C4-2B (cell line): ENCODE measurements at regions not wholly inside any gene's neighbourhood (a gene's known extent, or its start where the extent isn't known, plus 50 kb on each side); places are given as distances from the start of the nearest gene placed in this dataset.

Experiments used
- H3K27ac ChIP-seq: fragments of 450-650 bp; 2 replicates; pipeline ENCODE4 v1.5.1; 2017
- ZFX ChIP-seq: fragments of 450-650 bp; IDR thresholded peaks from 2 replicates; pipeline ENCODE4 v1.6.1; 2017
- TF ChIP-seq, protein P1 (sequence below): fragments of 450-650 bp; conservative IDR thresholded peaks from 2 replicates; pipeline ENCODE4 v1.5.1; 2017; ENCODE audit warnings: mild to moderate bottlenecking

GRCh38 chr4:81639248-81639647 is 167.5 kb upstream of the RASGEF1B start:
- no peak for TF ChIP-seq ZFX
- TF ChIP-seq, protein P1, sequence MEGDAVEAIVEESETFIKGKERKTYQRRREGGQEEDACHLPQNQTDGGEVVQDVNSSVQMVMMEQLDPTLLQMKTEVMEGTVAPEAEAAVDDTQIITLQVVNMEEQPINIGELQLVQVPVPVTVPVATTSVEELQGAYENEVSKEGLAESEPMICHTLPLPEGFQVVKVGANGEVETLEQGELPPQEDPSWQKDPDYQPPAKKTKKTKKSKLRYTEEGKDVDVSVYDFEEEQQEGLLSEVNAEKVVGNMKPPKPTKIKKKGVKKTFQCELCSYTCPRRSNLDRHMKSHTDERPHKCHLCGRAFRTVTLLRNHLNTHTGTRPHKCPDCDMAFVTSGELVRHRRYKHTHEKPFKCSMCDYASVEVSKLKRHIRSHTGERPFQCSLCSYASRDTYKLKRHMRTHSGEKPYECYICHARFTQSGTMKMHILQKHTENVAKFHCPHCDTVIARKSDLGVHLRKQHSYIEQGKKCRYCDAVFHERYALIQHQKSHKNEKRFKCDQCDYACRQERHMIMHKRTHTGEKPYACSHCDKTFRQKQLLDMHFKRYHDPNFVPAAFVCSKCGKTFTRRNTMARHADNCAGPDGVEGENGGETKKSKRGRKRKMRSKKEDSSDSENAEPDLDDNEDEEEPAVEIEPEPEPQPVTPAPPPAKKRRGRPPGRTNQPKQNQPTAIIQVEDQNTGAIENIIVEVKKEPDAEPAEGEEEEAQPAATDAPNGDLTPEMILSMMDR, result no peak
- no peak overlapping the region for H3K27ac ChIP-seq

DNA sequence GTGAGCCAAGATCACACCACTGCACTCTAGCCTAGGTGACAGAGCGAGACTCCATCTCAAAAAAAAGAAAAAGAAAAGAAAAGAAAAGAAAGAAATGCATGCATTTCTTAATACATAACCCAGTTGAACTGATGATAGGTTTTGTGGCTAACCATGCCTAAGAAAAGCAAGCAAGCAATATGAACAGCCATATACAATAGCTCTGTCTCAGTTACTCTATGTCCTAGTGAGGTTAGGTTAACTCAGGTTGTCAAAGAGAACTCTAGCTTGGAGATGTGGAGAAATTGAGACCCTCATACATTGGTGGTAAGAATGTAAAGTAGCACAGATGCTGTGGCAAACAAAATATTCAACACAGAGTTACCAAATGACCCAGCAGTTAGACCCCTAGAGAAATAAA is 167.0 kb upstream of the RASGEF1B start:
- no peak overlapping the region for H3K27ac ChIP-seq

GRCh38 chr4:81635739-81636138 is 164.0 kb upstream of the RASGEF1B start:
- TF ChIP-seq, protein P1, result no peak
- TF ChIP-seq ZFX, result no peak
- no peak overlapping the region for H3K27ac ChIP-seq

More for the DNA sequence above, 167.0 kb upstream of the RASGEF1B start:
- TF ChIP-seq ZFX, result no peak

- H3K27ac ChIP-seq, result no peak overlapping the region
- no peak for TF ChIP-seq ZFX
- TF ChIP-seq, protein P1, result no peak
Measured at GRCh38 chr4:81634766-81635549, 163.3 kb upstream of the RASGEF1B start.

DNA sequence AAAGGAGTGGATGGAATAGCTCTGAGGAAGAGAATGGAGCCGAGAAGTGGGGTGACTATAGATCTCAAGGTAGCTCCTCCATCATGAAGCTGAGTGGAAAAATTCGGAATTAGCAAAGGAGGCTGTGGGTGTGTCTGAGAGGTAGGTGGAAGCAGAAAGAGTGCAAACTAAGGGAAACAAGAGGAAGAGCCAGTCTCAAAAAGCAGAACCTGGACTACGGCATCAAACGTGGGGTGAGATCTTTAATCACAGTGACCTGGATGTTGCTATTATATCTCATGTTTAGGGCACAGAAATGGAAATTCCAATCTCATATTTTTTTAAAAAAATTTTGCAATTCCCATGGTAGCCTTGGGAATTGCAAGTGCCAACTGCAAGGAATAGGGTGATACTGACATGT is 162.5 kb upstream of the RASGEF1B start:
- TF ChIP-seq ZFX, result no peak
- TF ChIP-seq, protein P1, result no peak
- no peak overlapping the region for H3K27ac ChIP-seq

DNA sequence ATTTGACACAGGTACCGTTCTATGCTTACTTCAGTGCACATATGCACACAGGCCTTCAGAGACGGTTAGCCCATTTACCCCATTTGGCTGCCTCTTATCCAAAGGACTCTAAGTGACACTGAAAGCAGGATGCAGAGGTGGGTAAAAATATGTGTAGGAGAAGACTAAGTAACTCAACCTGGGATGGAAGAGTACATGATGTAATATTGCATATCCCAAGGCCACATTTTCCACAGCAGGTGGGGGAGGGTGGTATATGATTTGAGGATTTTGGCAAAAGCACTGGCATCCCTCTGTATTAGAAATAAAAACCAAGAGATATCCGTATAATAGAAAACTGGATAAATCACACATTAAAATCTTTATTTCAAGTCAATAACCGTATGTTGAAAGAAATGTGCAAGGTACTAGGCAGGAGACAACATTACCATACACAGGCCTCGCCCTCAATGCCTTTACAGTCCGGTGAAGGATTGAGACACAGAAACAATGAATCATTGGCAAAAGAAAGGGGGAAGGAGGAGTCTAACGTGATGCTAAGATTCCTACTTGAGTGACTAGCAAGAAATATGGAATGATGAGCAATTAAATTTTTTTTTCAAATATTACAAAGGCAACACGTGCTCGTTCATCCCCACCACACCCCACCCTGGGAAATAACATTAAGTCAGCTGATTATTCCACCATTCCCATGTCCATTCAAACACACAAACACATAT is 161.0 kb upstream of the RASGEF1B start:
- no peak for TF ChIP-seq ZFX
- TF ChIP-seq, protein P1, result no peak
- no peak overlapping the region for H3K27ac ChIP-seq

GRCh38 chr4:81631958-81632441 is 160.3 kb upstream of the RASGEF1B start:
- H3K27ac ChIP-seq, result no peak overlapping the region
- no peak for TF ChIP-seq ZFX
- TF ChIP-seq, protein P1, result no peak
